Endothelial cell of umbilical vein (primary cell): ENCODE measurements at regions not wholly inside any gene's neighbourhood (a gene's known extent, or its start where the extent isn't known, plus 50 kb on each side); places are given as distances from the start of the nearest gene placed in this dataset.

Experiments
- BruUV-seq: library from RNA; stranded (reverse); fragments of 400-500 nt; replicated peaks from 2 replicates; lab custom pipeline; 2021; lab: Mats Ljungman, UMichigan
- CTCF ChIA-PET: fragments of 300-600, 350-600 bp; sonication (Branson Sonifier 250); formaldehyde crosslinking; loops from one replicate; lab custom pipeline; 2021; ENCODE audit warnings: antibody characterized with exemption, inconsistent platforms; lab: Charles Lee
- POLR2A ChIA-PET: fragments of 300-600, 350-600 bp; sonication (Branson Sonifier 250); formaldehyde crosslinking; loops from one replicate; lab custom pipeline; 2021; ENCODE audit warnings: antibody characterized with exemption, inconsistent platforms; lab: Charles Lee
- DNase-seq: peaks from one replicate; pipeline ENCODE4 v3.0.0-alpha.2; 2011; ENCODE audit warnings: low read depth, low spot score
- FAIRE-seq: peaks from 2 replicates; lab custom pipeline; 2011; peaks lifted over from hg19 to GRCh38; lab: Jason Lieb, UNC
- H2AFZ ChIP-seq: 2 replicates; pipeline ENCODE4 v1.6.0; 2012; ENCODE audit warnings: low read depth, low read length, control low read depth, inconsistent platforms
- H3K27ac ChIP-seq: 2 replicates; pipeline ENCODE4 v1.5.1; 2011; ENCODE audit warnings: low read depth, mild to moderate bottlenecking, control low read depth, low read length, moderate library complexity; ENCODE audit not compliant: insufficient read depth
- H3K27me3 ChIP-seq, 2 experiments: 2 replicates each; pipeline versions ENCODE4 v1.6.0 to v1.6.1; 2011; ENCODE audit warnings: low read length in 2 of 2, mixed read lengths in 1 of 2; ENCODE audit not compliant: control insufficient read depth in 2 of 2, insufficient read depth in 2 of 2
- H3K36me3 ChIP-seq, 2 experiments: 2 replicates in 1 of 2; 3 replicates in 1 of 2; pipeline ENCODE4 v1.5.1; 2011; ENCODE audit warnings: low read length in 2 of 2, mild to moderate bottlenecking in 1 of 2, moderate library complexity in 1 of 2; ENCODE audit not compliant: control insufficient read depth in 2 of 2, insufficient read depth in 2 of 2; ENCODE audit errors: extremely low read depth in 1 of 2
- H3K4me1 ChIP-seq: 3 replicates; pipeline ENCODE4 v1.5.1; 2011; ENCODE audit warnings: mild to moderate bottlenecking, low read length; ENCODE audit not compliant: control insufficient read depth, insufficient read depth; ENCODE audit errors: extremely low read depth
- H3K4me2 ChIP-seq: 2 replicates; pipeline ENCODE4 v1.6.1; 2011; ENCODE audit warnings: low read length, control low read depth, mixed read lengths; ENCODE audit not compliant: insufficient read depth
- H3K4me3 ChIP-seq, 3 experiments: fragments of 200-600 bp in 1 of 3; sonication (generic), shearing (Covaris generic) in 1 of 3; replicated peaks in 1 of 3; 2 replicates each; pipeline ENCODE4 v1.5.1; 2011 to 2016; ENCODE audit warnings: control low read depth in 3 of 3, low read length in 3 of 3, mild to moderate bottlenecking in 2 of 3, inconsistent platforms in 1 of 3, low read depth in 1 of 3, moderate library complexity in 1 of 3; ENCODE audit not compliant: insufficient read depth in 1 of 3
- H3K79me2 ChIP-seq: 2 replicates; pipeline ENCODE4 v1.6.0; 2012; ENCODE audit warnings: low read length, inconsistent platforms; ENCODE audit not compliant: control insufficient read depth, insufficient read depth
- H3K9ac ChIP-seq: replicated peaks from 2 replicates; pipeline ENCODE3; 2011; ENCODE audit warnings: low read length, control low read depth; ENCODE audit not compliant: insufficient read depth; ENCODE audit errors: extremely low read depth
- H3K9me1 ChIP-seq: replicated peaks from 3 replicates; pipeline ENCODE4 v1.6.0; 2011; ENCODE audit warnings: mild to moderate bottlenecking, low read length; ENCODE audit not compliant: control insufficient read depth, insufficient read depth; ENCODE audit errors: extremely low read depth
- H3K9me3 ChIP-seq: replicated peaks from 2 replicates; pipeline ENCODE4 v1.5.1; 2012; ENCODE audit warnings: low read length, inconsistent platforms; ENCODE audit not compliant: control insufficient read depth, insufficient read depth
- H4K20me1 ChIP-seq: replicated peaks from 2 replicates; pipeline ENCODE3; 2011; ENCODE audit warnings: mild to moderate bottlenecking, low read length; ENCODE audit not compliant: control insufficient read depth, insufficient read depth; ENCODE audit errors: extremely low read depth
- CTCF ChIP-seq, 2 donors: IDR thresholded peaks; 1 replicate in 1 of 2; 2 replicates in 1 of 2; pipeline ENCODE4 v1.5.1; 2011; ENCODE audit warnings: low read length in 2 of 2, mild to moderate bottlenecking in 2 of 2, moderate library complexity in 2 of 2, control low read depth in 1 of 2, inconsistent platforms in 1 of 2, low read depth in 1 of 2; ENCODE audit not compliant: insufficient read depth in 1 of 2; ENCODE audit errors: extremely low read depth in 1 of 2
- EZH2 ChIP-seq: IDR thresholded peaks from 2 replicates; pipeline ENCODE4 v1.6.1; 2012; ENCODE audit warnings: borderline replicate concordance, low read depth, mild to moderate bottlenecking, moderate library complexity, low read length, inconsistent platforms; ENCODE audit not compliant: severe bottlenecking
- FOS ChIP-seq: IDR thresholded peaks from 2 replicates; pipeline ENCODE4 v1.6.1; 2011; ENCODE audit warnings: mild to moderate bottlenecking, low read length, moderate library complexity, borderline replicate concordance; ENCODE audit not compliant: insufficient read depth
- GATA2 ChIP-seq: IDR thresholded peaks from 2 replicates; pipeline ENCODE4 v1.7.0; 2011; ENCODE audit warnings: low read depth, mild to moderate bottlenecking, moderate library complexity, mixed read lengths, low read length; ENCODE audit not compliant: insufficient read length, insufficient read depth
- JUN ChIP-seq: IDR thresholded peaks from 2 replicates; pipeline ENCODE4 v1.6.1; 2011; ENCODE audit warnings: borderline replicate concordance, low read depth; ENCODE audit not compliant: insufficient read length, insufficient read depth
- MAX ChIP-seq: IDR thresholded peaks from 2 replicates; pipeline ENCODE4 v1.6.1; 2011; ENCODE audit not compliant: insufficient read depth, insufficient read length
- MYC ChIP-seq: IDR thresholded peaks from one replicate; pipeline ENCODE4 v1.6.1; 2011; ENCODE audit warnings: mild to moderate bottlenecking, low read depth, low read length
- POLR2A ChIP-seq: IDR thresholded peaks from 2 replicates; pipeline ENCODE4 v1.6.1; 2012; ENCODE audit warnings: low read depth, mild to moderate bottlenecking, control low read depth, low read length
- POLR2AphosphoS5 ChIP-seq: IDR thresholded peaks from 2 replicates; pipeline ENCODE4 v1.6.1; 2012; ENCODE audit warnings: low read depth, mild to moderate bottlenecking, control low read depth, low read length, moderate library complexity; ENCODE audit not compliant: insufficient read depth
- dilution Hi-C: fragments of 300-500 bp; cut with MboI; formaldehyde crosslinking; loops from one replicate; pipeline ENCODE4 v1.15.0; 2019; ENCODE audit warnings: low sequenced_read_pairs; ENCODE audit not compliant: extremely low pct_ligation_motif_present
- intact Hi-C: fragments of 100-400 bp; cut with micrococcal nuclease; formaldehyde crosslinking; loops from one replicate; pipeline ENCODE4 v1.10.0; 2022

GRCh38 chr3:137460944-137461343 is 303.2 kb upstream of the SOX14 start:
- no peak overlapping the region for H3K9ac ChIP-seq
- H2AFZ ChIP-seq = no peak overlapping the region
- DNase-seq (no peak), FAIRE-seq (no peak)
- no peaks in the 10 kb centered on the region for H3K36me3 ChIP-seq
- POLR2A ChIA-PET = no interaction called here
- dilution Hi-C loops (no loop called here), intact Hi-C loops (no loop called here)
- H3K27me3 ChIP-seq = no peaks in the 10 kb centered on the region
- CTCF ChIA-PET = no interaction called here
- no peak overlapping the region for H3K27ac ChIP-seq
- H3K79me2 ChIP-seq = no peaks in the 10 kb centered on the region
- H3K4me1 ChIP-seq = no peaks in the 10 kb centered on the region
- H3K4me2 ChIP-seq = no peak overlapping the region
- BruUV-seq = no TSS peak
- H4K20me1 ChIP-seq = no peaks in the 10 kb centered on the region
- no peaks in the 10 kb centered on the region for H3K9me3 ChIP-seq
- no peak for TF ChIP-seq CTCF (IDR thresholded peaks at IDR 0.05; ENCODE audit: extremely low read depth in 1 of 2, insufficient read depth in 1 of 2, low read depth in 1 of 2, low read length in 2 of 2)
- no peak for TF ChIP-seq EZH2
- no peak for TF ChIP-seq FOS
- TF ChIP-seq POLR2AphosphoS5 = no peak
- TF ChIP-seq MAX = no peak
- TF ChIP-seq GATA2 = no peak
- no peak for TF ChIP-seq POLR2A
- TF ChIP-seq MYC = no peak
- no peak for TF ChIP-seq JUN
- no peak overlapping the region for H3K4me3 ChIP-seq
- no peaks in the 10 kb centered on the region for H3K9me1 ChIP-seq
